Trophoblast cell (in vitro differentiated cells and primary cell): ENCODE measurements at regions not wholly inside any gene's neighbourhood (a gene's known extent, or its start where the extent isn't known, plus 50 kb on each side); places are given as distances from the start of the nearest gene placed in this dataset.

Experiments used
- DNase-seq, 2 donors: peaks; one replicate each; pipeline ENCODE4 v3.0.0-alpha.2; 2016
- H2AFZ ChIP-seq: 2 replicates; pipeline ENCODE4 v1.6.1; 2013; ENCODE audit warnings: low read length, moderate library complexity, mild to moderate bottlenecking; ENCODE audit not compliant: insufficient read depth, poor library complexity
- H2AK5ac ChIP-seq: 2 replicates; pipeline ENCODE4 v1.6.1; 2013; ENCODE audit warnings: mild to moderate bottlenecking, low read length
- H2BK120ac ChIP-seq: 2 replicates; pipeline ENCODE4 v1.6.1; 2013; ENCODE audit warnings: low read length, mild to moderate bottlenecking, moderate library complexity; ENCODE audit not compliant: insufficient read depth, poor library complexity
- H2BK12ac ChIP-seq: 2 replicates; pipeline ENCODE4 v1.6.1; 2013; ENCODE audit warnings: mild to moderate bottlenecking, low read length, moderate library complexity
- H2BK5ac ChIP-seq: 2 replicates; pipeline ENCODE4 v1.6.1; 2013; ENCODE audit warnings: low read length, low read depth, moderate library complexity, mild to moderate bottlenecking; ENCODE audit not compliant: poor library complexity
- H3K14ac ChIP-seq: 2 replicates; pipeline ENCODE4 v1.6.1; 2013; ENCODE audit warnings: mild to moderate bottlenecking, low read length
- H3K18ac ChIP-seq: 2 replicates; pipeline ENCODE4 v1.6.1; 2013; ENCODE audit warnings: mild to moderate bottlenecking, low read length
- H3K23ac ChIP-seq: 2 replicates; pipeline ENCODE4 v1.6.1; 2013; ENCODE audit warnings: low read length
- H3K27ac ChIP-seq: 2 replicates; pipeline ENCODE4 v1.5.1; 2013; ENCODE audit warnings: low read depth, mild to moderate bottlenecking, inconsistent platforms, low read length, moderate library complexity
- H3K27me3 ChIP-seq: 2 replicates; pipeline ENCODE4 v1.6.1; 2013; ENCODE audit warnings: inconsistent platforms, mild to moderate bottlenecking, low read length, moderate library complexity; ENCODE audit not compliant: insufficient read depth
- H3K36me3 ChIP-seq, 2 experiments: 1 replicate in 1 of 2; 2 replicates in 1 of 2; pipeline ENCODE4 v1.6.1; 2013; ENCODE audit warnings: low read length in 2 of 2, mild to moderate bottlenecking in 2 of 2, moderate library complexity in 1 of 2; ENCODE audit not compliant: insufficient read depth in 2 of 2, control insufficient read depth in 1 of 2
- H3K4ac ChIP-seq: 2 replicates; pipeline ENCODE4 v1.6.1; 2013; ENCODE audit warnings: low read depth, mild to moderate bottlenecking, low read length, moderate library complexity
- H3K4me1 ChIP-seq, 2 experiments: 1 replicate in 1 of 2; 2 replicates in 1 of 2; pipeline ENCODE4 v1.6.1; 2013; ENCODE audit warnings: low read length in 2 of 2, mild to moderate bottlenecking in 2 of 2, moderate library complexity in 1 of 2; ENCODE audit not compliant: insufficient read depth in 2 of 2, control insufficient read depth in 1 of 2
- H3K4me2 ChIP-seq: 2 replicates; pipeline ENCODE4 v1.6.1; 2013; ENCODE audit warnings: inconsistent platforms, mild to moderate bottlenecking, low read length, moderate library complexity
- H3K4me3 ChIP-seq: 2 replicates; pipeline ENCODE4 v1.5.1; 2013; ENCODE audit warnings: mild to moderate bottlenecking, low read depth, low read length, inconsistent platforms
- H3K79me1 ChIP-seq: one replicate; pipeline ENCODE4 v1.6.1; 2013; ENCODE audit warnings: low read length
- H3K79me2 ChIP-seq: 2 replicates; pipeline ENCODE4 v1.6.1; 2013; ENCODE audit warnings: low read length, mild to moderate bottlenecking; ENCODE audit not compliant: control insufficient read depth, insufficient read depth, poor library complexity
- H3K9ac ChIP-seq: 2 replicates; pipeline ENCODE4 v1.6.1; 2013; ENCODE audit warnings: mild to moderate bottlenecking, low read length
- H3K9me3 ChIP-seq: 2 replicates; pipeline ENCODE4 v1.6.1; 2013; ENCODE audit warnings: low read depth, mild to moderate bottlenecking, control low read depth, inconsistent platforms, low read length; ENCODE audit not compliant: insufficient read depth
- H4K12ac ChIP-seq: 2 replicates; pipeline ENCODE4 v1.6.1; 2013; ENCODE audit warnings: low read depth, mild to moderate bottlenecking, low read length, moderate library complexity
- H4K8ac ChIP-seq: 2 replicates; pipeline ENCODE4 v1.6.1; 2013; ENCODE audit warnings: low read depth, mild to moderate bottlenecking, low read length, moderate library complexity
- H4K91ac ChIP-seq: one replicate; pipeline ENCODE4 v1.6.1; 2013; ENCODE audit warnings: low read depth, mild to moderate bottlenecking, low read length, moderate library complexity
- WGBS: extraction: QIAGEN DNeasy Blood & Tissue Kit; methylation state at CpG from one replicate; pipeline ENCODE4 v1.1.7; 2013; ENCODE audit warnings: missing lambda C conversion rate; ENCODE audit not compliant: insufficient read length, insufficient coverage; ENCODE audit errors: extremely low coverage; 5-methylcytosine and 5-hydroxymethylcytosine counted together

GRCh38 chr10:121667948-121668313, 69.7 kb upstream of the FGFR2 start:
- H4K91ac ChIP-seq = no peak overlapping the region
- H3K23ac ChIP-seq = no peak overlapping the region
- H3K4ac ChIP-seq = no peak overlapping the region
- H3K9ac ChIP-seq = no peak overlapping the region
- peaks cover 6 to 12% of the 10 kb centered on the region in 2 experiments for H3K4me1 ChIP-seq
- no peak overlapping the region for H3K4me2 ChIP-seq
- H3K9me3 ChIP-seq = peaks cover 2% of the 10 kb centered on the region
- H2AFZ ChIP-seq = peak overlapping the region; percentile 23
- no peak overlapping the region for H3K27ac ChIP-seq
- no peak overlapping the region for H2BK12ac ChIP-seq
- H2BK120ac ChIP-seq = no peak overlapping the region
- H2BK5ac ChIP-seq = no peak overlapping the region
- WGBS = no CpG with 5 or more reads among the region's 3 CpGs
- H3K79me1 ChIP-seq = peaks cover 3% of the 10 kb centered on the region
- H3K36me3 ChIP-seq = no peaks in the 10 kb centered on the region
- H3K27me3 ChIP-seq = no peaks in the 10 kb centered on the region
- H3K4me3 ChIP-seq = no peak overlapping the region
- no peak overlapping the region for H3K14ac ChIP-seq
- H4K12ac ChIP-seq = no peak overlapping the region
- no peak for DNase-seq
- no peak overlapping the region for H3K18ac ChIP-seq
- H4K8ac ChIP-seq = no peak overlapping the region
- no peaks in the 10 kb centered on the region for H3K79me2 ChIP-seq
- no peak overlapping the region for H2AK5ac ChIP-seq

GRCh38 chr10:121665809-121666208, 67.6 kb upstream of the FGFR2 start:
- Histone ChIP-seq H2BK5ac (no peak overlapping the region), H3K4me3 (no peak overlapping the region), H3K4me2 (no peak overlapping the region), H3K4me1 (peaks cover 6 to 12% of the 10 kb centered on the region in 2 experiments), H3K27me3 (no peaks in the 10 kb centered on the region), H3K4ac (no peak overlapping the region), H4K8ac (no peak overlapping the region), H2AFZ (no peak overlapping the region), H2AK5ac (no peak overlapping the region), H4K91ac (no peak overlapping the region), H3K23ac (no peak overlapping the region), H3K9me3 (peaks cover 2% of the 10 kb centered on the region), H3K36me3 (no peaks in the 10 kb centered on the region), H3K18ac (no peak overlapping the region), H3K79me1 (peaks cover 3% of the 10 kb centered on the region), H4K12ac (no peak overlapping the region), H3K79me2 (no peaks in the 10 kb centered on the region), H3K14ac (no peak overlapping the region), H2BK12ac (no peak overlapping the region), H3K27ac (no peak overlapping the region), H3K9ac (no peak overlapping the region), H2BK120ac (no peak overlapping the region)
- DNase-seq = no peak
- no CpG with 5 or more reads among the region's 3 CpGs for WGBS

DNA sequence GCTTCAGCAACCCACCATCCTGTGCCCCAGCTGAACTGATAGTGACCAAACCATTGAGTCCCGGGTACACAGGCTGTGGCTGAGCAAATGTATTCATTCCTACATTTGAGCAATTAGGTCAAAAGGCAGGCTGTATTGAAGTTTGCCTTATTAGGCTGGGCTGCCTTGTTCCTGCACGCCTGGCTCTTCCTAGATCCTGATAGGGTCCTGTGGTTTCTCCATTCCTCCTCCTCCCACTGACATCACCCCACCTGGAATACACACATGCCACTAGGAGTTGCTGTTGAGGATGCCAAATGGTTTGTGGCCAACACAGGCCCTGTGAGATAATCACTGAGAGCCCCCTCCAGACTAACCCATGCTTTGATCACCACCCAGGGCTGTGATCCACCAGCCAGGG, 66.4 kb upstream of the FGFR2 start:
- H3K9me3 ChIP-seq = peaks cover 2% of the 10 kb centered on the region
- DNase-seq = no peak
- H2AK5ac ChIP-seq = no peak overlapping the region
- H3K4ac ChIP-seq = no peak overlapping the region
- H3K9ac ChIP-seq = no peak overlapping the region
- no peak overlapping the region for H4K91ac ChIP-seq
- H3K4me1 ChIP-seq = peaks cover 6 to 12% of the 10 kb centered on the region in 2 experiments
- H3K4me3 ChIP-seq = no peak overlapping the region
- H2BK120ac ChIP-seq = no peak overlapping the region
- WGBS = no CpG with 5 or more reads among the region's 2 CpGs
- H4K12ac ChIP-seq = no peak overlapping the region
- no peaks in the 10 kb centered on the region for H3K36me3 ChIP-seq
- no peak overlapping the region for H3K18ac ChIP-seq
- no peak overlapping the region for H2BK5ac ChIP-seq
- no peak overlapping the region for H3K23ac ChIP-seq
- H3K27me3 ChIP-seq = no peaks in the 10 kb centered on the region
- no peak overlapping the region for H3K14ac ChIP-seq
- H3K27ac ChIP-seq = no peak overlapping the region
- no peak overlapping the region for H2BK12ac ChIP-seq
- no peaks in the 10 kb centered on the region for H3K79me2 ChIP-seq
- peaks cover 3% of the 10 kb centered on the region for H3K79me1 ChIP-seq
- no peak overlapping the region for H2AFZ ChIP-seq
- no peak overlapping the region for H3K4me2 ChIP-seq
- H4K8ac ChIP-seq = no peak overlapping the region

- WGBS = no CpG with 5 or more reads among the region's 11 CpGs
- Histone ChIP-seq H3K4me3 (no peak overlapping the region), H3K23ac (no peak overlapping the region), H3K9me3 (peaks cover 2% of the 10 kb centered on the region), H4K12ac (no peak overlapping the region), H3K4me2 (no peak overlapping the region), H3K36me3 (no peaks in the 10 kb centered on the region), H3K79me2 (no peaks in the 10 kb centered on the region), H3K14ac (no peak overlapping the region), H2BK5ac (no peak overlapping the region), H2BK120ac (no peak overlapping the region), H3K9ac (no peak overlapping the region), H4K91ac (no peak overlapping the region), H2AFZ (no peak overlapping the region), H2BK12ac (peak overlapping the region; percentile 34), H3K4me1 (peaks cover 3 to 7% of the 10 kb centered on the region in 2 experiments), H3K79me1 (no peaks in the 10 kb centered on the region), H3K27me3 (no peaks in the 10 kb centered on the region), H3K4ac (no peak overlapping the region), H3K18ac (no peak overlapping the region), H2AK5ac (no peak overlapping the region), H3K27ac (no peak overlapping the region), H4K8ac (no peak overlapping the region)
- peak in 1 of 2 donors; percentile 15 for DNase-seq
Observed at GRCh38 chr10:121662945-121663917, 65.0 kb upstream of the FGFR2 start.
